ENCODE measurements at regions not wholly inside any gene's neighbourhood (a gene's known extent, or its start where the extent isn't known, plus 50 kb on each side); places are given as distances from the start of the nearest gene placed in this dataset.
A peak's percentile ranks its signal among the peaks of the same experiment; 100 is the strongest.

DNA sequence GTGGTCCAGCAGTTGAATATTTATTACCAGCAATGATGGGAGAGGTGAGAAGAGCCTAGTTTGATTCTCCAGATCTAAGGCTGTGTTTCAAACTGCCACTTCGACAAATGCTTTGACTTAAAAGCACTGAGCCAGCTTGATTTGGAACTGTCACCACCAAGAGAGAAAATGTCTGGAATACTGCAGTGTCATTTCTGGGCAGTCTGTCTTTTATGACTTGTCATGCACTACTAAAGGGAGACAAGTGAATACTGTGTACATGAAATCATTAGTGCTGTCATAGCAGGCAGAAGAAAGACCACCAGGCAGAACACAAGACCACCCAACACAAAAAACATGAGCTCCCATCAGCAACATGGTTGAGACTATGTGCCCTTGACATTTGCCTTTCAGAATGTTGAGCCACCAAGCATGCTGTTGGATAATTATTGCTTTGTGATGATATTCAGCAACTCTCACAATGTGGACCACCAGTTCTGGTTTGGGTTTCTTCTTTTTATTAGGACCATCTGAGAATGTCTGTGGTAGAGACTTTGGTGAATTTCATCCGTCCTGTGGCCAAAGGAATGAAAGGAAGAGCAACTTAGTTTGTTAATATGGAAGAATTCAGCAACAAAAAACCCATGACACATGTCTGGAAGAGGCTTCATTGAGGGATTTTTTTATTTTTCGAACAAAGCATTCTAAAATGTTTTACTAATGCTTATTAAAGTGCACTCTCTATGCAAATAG is 125.8 kb downstream of the NTMT2 start:
- no peak for DNase-seq (ENCODE audit: low spot score)

- no peak for DNase-seq (ENCODE audit: low spot score)
Measured at GRCh38 chr1:170273291-170274130, 127.8 kb downstream of the NTMT2 start.

DNA sequence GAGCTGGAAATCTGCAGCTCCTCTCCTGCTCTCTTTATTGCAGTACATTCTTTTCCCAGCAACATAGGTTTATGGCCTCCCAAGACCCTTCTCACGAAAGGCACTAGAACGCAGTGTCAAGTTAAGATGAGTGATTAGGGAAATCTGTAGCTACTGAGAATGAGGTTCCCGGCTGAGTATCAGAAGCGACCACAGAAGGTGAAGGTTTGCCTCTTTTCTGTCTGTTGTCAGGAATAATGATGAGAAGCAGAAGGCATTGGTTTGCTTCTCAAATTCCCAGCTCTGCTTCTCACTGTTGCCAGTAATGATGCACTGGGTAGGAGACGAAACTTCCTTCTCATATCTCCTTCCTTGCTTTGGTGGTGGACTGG is 128.4 kb downstream of the NTMT2 start:
- DNase-seq (ENCODE audit: low spot score), result no peak

- no peak for DNase-seq (ENCODE audit: low spot score)
Measured at GRCh38 chr1:170277985-170278384, 132.2 kb downstream of the NTMT2 start.

GRCh38 chr1:170284016-170284415 is 138.3 kb downstream of the NTMT2 start:
- DNase-seq (ENCODE audit: low spot score), result no peak

DNA sequence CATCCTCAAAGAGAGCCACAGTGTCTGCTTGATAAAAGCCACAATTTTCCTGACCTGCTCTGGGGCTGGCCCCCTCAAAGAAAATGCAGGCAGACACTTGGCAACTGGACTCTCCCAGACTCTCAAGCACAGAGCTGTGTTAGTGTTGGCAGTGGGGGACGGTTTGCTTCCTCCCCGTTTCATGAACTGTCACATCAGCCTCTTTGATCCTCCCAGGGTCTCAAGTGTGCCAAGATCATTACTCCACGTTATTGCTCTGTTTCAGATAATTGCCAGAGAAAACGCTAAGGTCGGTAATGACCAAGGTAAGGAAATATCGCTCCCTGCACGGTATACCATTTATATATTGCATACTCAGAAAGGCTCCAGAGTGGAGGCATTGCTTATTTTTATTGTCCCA is 138.8 kb downstream of the NTMT2 start:
- DNase-seq (ENCODE audit: low spot score), result peak; percentile 8

GRCh38 chr1:170284951-170285350 is 139.2 kb downstream of the NTMT2 start:
- no peak for DNase-seq (ENCODE audit: low spot score)

DNA sequence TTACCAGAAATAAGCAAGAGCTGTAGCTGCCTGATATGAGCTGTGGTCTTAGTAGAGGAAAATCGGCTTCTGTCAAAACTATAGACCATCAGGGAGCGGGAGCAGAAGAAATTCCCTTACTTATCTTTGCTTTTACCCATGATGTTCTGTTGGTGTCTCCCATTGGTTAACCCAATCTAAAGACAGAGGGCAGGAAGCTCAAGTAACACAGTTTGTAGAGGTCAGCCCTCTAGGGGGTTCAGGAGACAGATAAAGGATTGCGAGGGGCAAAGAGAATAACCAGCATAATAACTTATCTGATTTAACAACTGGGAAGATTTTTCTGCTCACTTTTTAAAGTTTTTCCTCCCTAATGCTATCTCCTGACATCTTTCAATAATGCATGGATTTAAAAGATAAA is 142.4 kb downstream of the NTMT2 start:
- no peak for DNase-seq (ENCODE audit: low spot score)

DNA sequence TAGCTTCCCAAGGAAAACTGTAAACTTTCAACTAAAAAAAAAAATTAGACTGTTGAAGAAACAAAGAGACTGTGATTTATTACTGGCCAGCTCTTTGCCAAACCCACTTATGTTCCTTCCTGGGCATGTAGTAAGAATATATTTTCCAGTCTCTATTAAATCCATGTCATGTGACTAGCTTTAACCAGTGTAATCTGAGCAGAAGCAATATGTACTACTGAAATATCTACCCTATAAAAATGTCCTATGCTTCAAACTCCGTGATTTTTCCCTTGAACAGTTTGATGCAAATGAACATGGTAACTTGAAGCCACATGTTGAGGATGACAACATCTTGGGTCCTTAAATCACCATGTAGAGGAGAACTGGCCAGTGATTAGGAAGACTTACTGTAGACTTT is 144.5 kb downstream of the NTMT2 start:
- DNase-seq (ENCODE audit: low spot score), result no peak

DNA sequence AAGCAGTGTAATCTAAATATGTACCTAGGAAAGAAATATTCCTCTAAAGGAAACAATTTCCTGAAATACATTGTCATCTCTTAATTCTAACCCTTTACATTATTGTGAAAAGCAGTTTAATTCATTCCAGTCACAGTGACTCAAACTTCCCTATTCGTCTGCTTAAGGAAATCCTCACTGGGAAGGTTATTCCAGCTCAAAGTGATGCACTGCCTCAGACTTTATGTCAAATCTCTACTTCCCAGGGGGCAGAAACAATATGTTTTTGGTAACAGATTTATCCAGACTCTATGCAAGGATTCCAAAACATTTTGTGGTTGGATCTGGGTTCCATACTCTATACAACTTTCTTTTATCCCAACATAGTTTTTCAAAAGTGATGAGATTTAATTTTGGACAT is 145.2 kb downstream of the NTMT2 start:
- DNase-seq (ENCODE audit: low spot score), result no peak

GRCh38 chr1:170291516-170291915 is 145.8 kb downstream of the NTMT2 start:
- no peak for DNase-seq (ENCODE audit: low spot score)

GRCh38 chr1:170296211-170296610 is 150.5 kb downstream of the NTMT2 start:
- DNase-seq (ENCODE audit: low spot score), result no peak

- DNase-seq (ENCODE audit: low spot score), result no peak
Measured at GRCh38 chr1:170296642-170297041, 150.9 kb downstream of the NTMT2 start.

- no peak for DNase-seq (ENCODE audit: low spot score)
Measured at GRCh38 chr1:170301596-170301995, 155.8 kb downstream of the NTMT2 start.

DNA sequence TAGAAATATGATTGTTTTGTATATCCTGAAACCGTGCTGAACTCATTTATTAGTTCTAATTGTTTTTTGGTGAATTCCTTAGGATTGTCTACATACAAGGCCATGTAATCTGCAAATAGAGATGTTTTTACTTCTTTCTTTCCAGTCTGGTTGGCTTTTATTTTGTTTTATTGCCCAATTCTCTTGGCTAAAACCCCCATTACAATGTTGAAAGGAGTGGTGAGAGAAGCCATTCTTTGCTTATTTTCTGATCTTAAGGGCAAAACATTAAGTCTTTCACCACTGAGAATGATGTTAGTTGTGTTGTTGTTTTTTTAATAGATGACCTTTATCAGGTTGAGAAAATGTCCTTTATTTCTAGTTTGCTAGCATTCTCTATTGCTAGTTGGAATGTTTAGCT is 157.3 kb downstream of the NTMT2 start:
- DNase-seq (ENCODE audit: low spot score), result no peak

- DNase-seq (ENCODE audit: low spot score), result no peak
Measured at GRCh38 chr1:170305777-170306512, 160.2 kb downstream of the NTMT2 start.

DNA sequence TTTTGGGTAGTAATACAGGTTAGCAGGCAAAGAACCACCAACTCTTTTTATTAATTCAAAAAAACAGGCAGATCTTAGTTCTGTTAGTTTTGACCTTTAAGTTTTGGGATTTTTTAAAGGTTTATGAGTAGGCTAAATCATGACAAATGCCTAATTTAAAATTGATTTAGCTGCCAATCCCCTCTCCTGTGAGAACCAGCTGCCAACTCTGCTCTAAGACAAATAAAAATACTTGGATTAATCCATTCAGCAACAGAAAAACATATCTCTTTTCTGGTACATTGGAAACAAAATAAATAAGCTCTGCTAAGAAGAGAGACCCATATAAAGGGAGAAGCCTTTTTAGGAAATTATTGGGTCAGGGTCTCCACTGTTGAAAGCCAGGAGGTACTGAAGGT is 160.8 kb downstream of the NTMT2 start:
- DNase-seq (ENCODE audit: low spot score), result no peak

GRCh38 chr1:170306948-170307347 is 161.2 kb downstream of the NTMT2 start:
- no peak for DNase-seq (ENCODE audit: low spot score)

DNA sequence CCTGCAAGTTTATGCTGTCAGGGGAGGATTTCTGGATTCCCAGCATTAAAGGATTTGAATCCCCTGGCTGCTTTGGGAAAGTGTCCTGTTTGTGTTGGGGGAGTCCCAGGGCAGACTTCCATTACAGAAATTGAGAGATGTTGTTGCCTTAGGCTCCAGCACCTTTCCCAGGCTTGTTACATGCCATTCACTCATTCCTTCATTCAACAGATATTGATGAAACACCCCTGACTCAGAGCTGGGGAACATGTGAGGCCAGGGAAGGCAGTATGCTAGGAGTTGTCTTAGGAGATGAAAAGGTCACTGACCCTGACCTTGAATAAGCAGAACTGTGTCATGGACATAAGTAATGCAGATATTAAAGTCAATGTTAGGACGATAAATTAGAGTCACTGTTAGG is 161.7 kb downstream of the NTMT2 start:
- DNase-seq (ENCODE audit: low spot score), result no peak

- no peak for DNase-seq (ENCODE audit: low spot score)
Measured at GRCh38 chr1:170309389-170310013, 163.7 kb downstream of the NTMT2 start.

- no peak for DNase-seq (ENCODE audit: low spot score)
Measured at GRCh38 chr1:170310014-170310405, 164.3 kb downstream of the NTMT2 start.

- DNase-seq (ENCODE audit: low spot score), result no peak
Measured at GRCh38 chr1:170310951-170311350, 165.2 kb downstream of the NTMT2 start.

All from Ammon's horn (tissue), 1 donor.